ENCODE measurements at regions not wholly inside any gene's neighbourhood (a gene's known extent, or its start where the extent isn't known, plus 50 kb on each side); places are given as distances from the start of the nearest gene placed in this dataset.
"Not testable (repeated sequence)": the region's sequence is repeated elsewhere in the genome, so short reads cannot be mapped to it uniquely, and the experiment has no call there.

DNA sequence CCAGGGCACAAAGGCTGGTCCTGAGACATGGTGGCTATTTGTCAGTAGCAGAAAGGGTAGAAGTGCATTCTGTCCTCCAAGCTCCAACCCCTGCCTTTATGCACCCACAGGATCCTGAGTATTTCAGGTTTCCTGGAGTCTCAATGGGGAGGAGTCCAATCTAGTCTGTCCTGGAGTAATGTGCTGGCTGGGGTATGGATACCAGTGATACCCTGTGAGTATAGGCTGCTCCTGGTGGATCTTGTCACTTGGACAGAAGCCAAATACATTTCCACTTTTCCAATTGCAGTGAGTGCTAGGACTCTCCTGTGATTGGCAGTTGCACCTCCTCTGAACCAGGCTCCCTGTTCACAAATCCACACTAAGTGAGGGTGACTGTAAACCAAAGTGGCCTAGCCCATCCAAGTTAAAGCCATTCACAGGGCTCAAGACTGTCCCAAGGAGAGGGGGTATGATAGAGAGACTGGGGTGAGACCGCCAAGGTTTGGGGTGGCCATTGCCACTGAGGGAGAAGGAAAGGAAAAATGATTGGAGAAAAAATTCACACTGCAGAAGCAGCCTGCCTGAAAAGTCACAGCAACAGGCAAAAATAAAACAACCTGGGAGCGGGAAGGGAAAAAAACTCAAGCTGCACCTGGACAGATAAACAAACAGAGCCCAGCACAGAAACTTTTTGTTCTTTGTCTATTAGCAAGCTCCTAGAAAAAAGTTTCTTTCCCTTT lies 163.4 kb upstream of the ETV3 start:
- Mint-ChIP-seq H3K9me3 (no peaks in the 10 kb centered on the region), H3K4me1 (ENCODE audit: unreplicated experiment) (no peaks in the 10 kb centered on the region), H3K4me3 (no peak overlapping the region), H3K27me3 (no peaks in the 10 kb centered on the region), H3K27ac (no peak overlapping the region), H3K36me3 (no peaks in the 10 kb centered on the region)
- no peak for DNase-seq (ENCODE audit: extremely low spot score, unreplicated experiment)
- TF ChIP-seq, protein P1, sequence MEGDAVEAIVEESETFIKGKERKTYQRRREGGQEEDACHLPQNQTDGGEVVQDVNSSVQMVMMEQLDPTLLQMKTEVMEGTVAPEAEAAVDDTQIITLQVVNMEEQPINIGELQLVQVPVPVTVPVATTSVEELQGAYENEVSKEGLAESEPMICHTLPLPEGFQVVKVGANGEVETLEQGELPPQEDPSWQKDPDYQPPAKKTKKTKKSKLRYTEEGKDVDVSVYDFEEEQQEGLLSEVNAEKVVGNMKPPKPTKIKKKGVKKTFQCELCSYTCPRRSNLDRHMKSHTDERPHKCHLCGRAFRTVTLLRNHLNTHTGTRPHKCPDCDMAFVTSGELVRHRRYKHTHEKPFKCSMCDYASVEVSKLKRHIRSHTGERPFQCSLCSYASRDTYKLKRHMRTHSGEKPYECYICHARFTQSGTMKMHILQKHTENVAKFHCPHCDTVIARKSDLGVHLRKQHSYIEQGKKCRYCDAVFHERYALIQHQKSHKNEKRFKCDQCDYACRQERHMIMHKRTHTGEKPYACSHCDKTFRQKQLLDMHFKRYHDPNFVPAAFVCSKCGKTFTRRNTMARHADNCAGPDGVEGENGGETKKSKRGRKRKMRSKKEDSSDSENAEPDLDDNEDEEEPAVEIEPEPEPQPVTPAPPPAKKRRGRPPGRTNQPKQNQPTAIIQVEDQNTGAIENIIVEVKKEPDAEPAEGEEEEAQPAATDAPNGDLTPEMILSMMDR (conservative IDR thresholded peaks at IDR 0.05) = no peak

DNA sequence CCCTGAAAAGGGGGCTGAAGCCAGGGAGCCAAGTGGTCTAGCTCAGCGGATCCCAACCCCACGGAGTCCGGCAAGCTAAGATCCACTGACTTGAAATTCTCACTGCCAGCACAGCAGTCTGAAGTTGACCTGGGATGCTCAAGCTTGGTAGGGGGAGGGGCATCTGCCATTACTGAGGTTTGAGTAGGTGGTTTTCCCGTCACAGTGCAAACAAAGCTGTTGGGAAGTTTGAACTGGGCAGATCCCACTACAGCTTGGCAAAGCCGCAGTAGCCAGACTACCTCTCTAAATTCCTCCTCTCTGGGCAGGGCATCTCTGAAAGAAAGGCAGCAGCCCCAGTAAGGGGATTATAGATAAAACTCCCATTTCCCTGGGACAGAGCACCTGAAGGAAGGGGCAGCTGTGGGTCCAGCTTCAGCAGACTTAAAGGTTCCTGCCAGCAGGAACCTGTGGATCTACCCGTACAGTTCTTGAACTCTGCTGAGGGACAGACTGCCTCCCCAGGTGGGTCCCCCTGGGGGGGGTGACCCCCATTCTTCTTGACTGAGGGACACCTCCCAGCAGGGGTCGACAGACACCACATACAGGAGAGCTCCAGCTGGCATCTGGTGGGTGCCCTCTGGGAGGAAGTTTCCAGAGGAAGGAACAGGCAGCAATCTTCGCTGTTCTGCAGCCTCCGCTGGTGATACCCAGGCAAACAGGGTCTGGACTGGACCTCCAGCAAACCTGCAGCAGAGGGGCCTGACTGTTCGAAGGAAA lies 156.4 kb upstream of the ETV3 start:
- H3K36me3 Mint-ChIP-seq; H3K27me3 Mint-ChIP-seq; DNase-seq (ENCODE audit: extremely low spot score, unreplicated experiment); H3K4me3 Mint-ChIP-seq; H3K27ac Mint-ChIP-seq; H3K9me3 Mint-ChIP-seq; H3K4me1 Mint-ChIP-seq (ENCODE audit: unreplicated experiment): not testable (repeated sequence)

DNA sequence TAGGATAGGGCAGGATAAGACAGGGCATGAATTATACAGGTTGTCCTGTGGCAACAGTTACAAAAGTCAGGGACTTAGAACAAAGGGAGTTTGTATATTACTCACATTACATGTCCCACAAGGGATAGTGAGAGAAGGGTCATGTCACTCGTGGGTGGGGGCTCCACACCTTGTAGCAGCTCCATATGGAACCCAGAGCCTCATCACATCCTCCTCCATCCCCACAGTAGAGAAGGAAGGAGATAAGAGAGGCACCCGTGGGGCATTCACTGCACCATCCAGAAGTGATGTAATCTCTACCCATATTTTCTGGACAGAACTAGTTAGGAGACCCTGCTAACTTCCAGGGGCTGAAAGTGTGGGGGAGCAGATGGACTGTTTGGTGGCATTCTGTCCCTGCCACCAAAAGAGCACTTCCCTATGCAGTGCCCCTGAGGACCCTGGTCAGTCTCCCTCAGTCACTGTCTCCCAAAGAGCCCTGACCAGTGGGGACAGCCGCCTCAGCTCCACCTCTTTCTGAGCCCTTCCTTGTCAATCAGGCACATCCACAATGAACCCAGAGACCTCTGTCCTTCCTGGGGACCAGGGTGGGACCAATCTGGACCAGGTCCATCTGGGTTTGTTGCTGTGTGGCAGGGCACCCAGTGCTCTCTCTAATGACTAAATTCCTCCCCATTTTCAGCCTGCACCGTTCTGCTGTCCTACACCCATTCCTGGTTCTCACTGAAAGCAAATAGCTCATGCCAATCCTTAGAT lies 154.8 kb upstream of the ETV3 start:
- Mint-ChIP-seq H3K4me3 (no peak overlapping the region), H3K9me3 (no peaks in the 10 kb centered on the region), H3K36me3 (no peaks in the 10 kb centered on the region), H3K27ac (no peak overlapping the region), H3K4me1 (ENCODE audit: unreplicated experiment) (no peaks in the 10 kb centered on the region), H3K27me3 (peaks cover 4% of the 10 kb centered on the region)
- no peak for DNase-seq (ENCODE audit: extremely low spot score, unreplicated experiment)
- TF ChIP-seq, protein P1 (conservative IDR thresholded peaks at IDR 0.05) = no peak

DNA sequence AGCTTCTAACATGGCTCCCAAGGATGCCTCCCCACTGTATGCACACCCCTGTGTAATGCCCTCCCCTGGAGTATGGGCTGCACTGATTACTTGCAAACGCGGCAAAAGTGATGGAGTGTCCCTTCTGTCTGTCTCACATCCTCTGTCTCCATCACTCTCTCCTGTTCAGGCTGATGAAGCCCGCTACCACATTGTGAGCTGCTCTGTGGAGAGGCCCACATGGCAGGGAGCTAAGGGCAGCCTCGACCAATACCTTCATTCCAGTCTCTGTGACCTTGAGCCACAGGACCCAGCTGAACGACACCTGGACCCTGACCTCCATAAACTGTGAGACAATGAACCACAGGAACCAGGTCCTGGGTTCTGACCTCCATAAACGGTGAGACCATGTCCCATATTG lies 154.1 kb upstream of the ETV3 start:
- Mint-ChIP-seq H3K27ac (no peak overlapping the region), H3K9me3 (no peaks in the 10 kb centered on the region), H3K36me3 (no peaks in the 10 kb centered on the region), H3K4me3 (no peak overlapping the region), H3K27me3 (peaks cover 7% of the 10 kb centered on the region), H3K4me1 (ENCODE audit: unreplicated experiment) (no peaks in the 10 kb centered on the region)
- TF ChIP-seq, protein P1 (conservative IDR thresholded peaks at IDR 0.05) = no peak
- no peak for DNase-seq (ENCODE audit: extremely low spot score, unreplicated experiment)

DNA sequence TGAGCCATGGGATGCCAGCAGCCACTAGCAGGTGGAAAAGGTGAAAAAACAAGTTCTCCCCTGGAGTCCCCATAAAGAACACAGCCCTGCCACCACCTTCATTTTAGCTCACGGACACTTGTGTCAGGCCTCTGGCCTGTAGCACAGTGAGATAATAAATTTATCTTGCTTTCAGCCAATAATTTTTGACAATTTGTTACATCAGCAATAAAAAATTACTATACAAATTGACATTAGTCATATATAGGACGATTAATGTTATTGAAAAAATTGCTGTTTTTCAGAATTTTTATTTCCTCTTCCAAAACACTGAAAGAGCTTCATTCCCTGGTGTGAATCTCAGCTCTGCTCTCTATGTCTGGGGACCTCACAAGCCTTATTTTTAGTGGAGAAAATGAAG lies 152.9 kb upstream of the ETV3 start:
- Mint-ChIP-seq H3K9me3 (no peaks in the 10 kb centered on the region), H3K27me3 (peaks cover 11% of the 10 kb centered on the region), H3K36me3 (no peaks in the 10 kb centered on the region), H3K27ac (no peak overlapping the region), H3K4me1 (ENCODE audit: unreplicated experiment) (no peaks in the 10 kb centered on the region), H3K4me3 (no peak overlapping the region)
- TF ChIP-seq, protein P1 (conservative IDR thresholded peaks at IDR 0.05) = no peak
- DNase-seq (ENCODE audit: extremely low spot score, unreplicated experiment) = no peak
